PC-3 (cell line): ENCODE measurements at regions not wholly inside any gene's neighbourhood (a gene's known extent, or its start where the extent isn't known, plus 50 kb on each side); places are given as distances from the start of the nearest gene placed in this dataset.

Experiments used
- ATAC-seq: fragments of 200-7000 bp; cut with Tn5 transposase; 2 replicates; pipeline ENCODE4 v1.9.1; 2020; ENCODE audit warnings: mild to moderate bottlenecking, moderate library complexity
- BruUV-seq: library from RNA; stranded (reverse); fragments of 400-500 nt; replicated peaks from 2 replicates; lab custom pipeline; 2021; lab: Mats Ljungman, UMichigan
- CTCF ChIA-PET: fragments of 300-600 bp; sonication (Branson Sonifier 250); formaldehyde crosslinking; loops from one replicate; lab custom pipeline; 2022; ENCODE audit warnings: antibody characterized with exemption; lab: Charles Lee
- POLR2A ChIA-PET: fragments of 300-600 bp; sonication (Branson Sonifier 250); formaldehyde crosslinking; loops from one replicate; lab custom pipeline; 2022; ENCODE audit warnings: antibody characterized with exemption; ENCODE audit not compliant: unreplicated experiment; lab: Charles Lee
- DNase-seq: peaks from one replicate; pipeline ENCODE4 v3.0.0-alpha.2; 2015
- H2AFZ ChIP-seq: fragments of 300-600 bp; sonication (generic); 2 replicates; pipeline ENCODE4 v1.6.0; 2016; ENCODE audit warnings: antibody characterized with exemption, low read length
- H3F3A ChIP-seq: fragments of 300-600 bp; sonication (generic); one replicate; pipeline ENCODE4 v1.6.0; 2017; ENCODE audit warnings: antibody characterized with exemption, low read length, control low read depth, mild to moderate bottlenecking; ENCODE audit not compliant: unreplicated experiment
- H3K27ac ChIP-seq: fragments of 300-600 bp; sonication (generic); 2 replicates; pipeline ENCODE4 v1.5.1; 2016; ENCODE audit warnings: mild to moderate bottlenecking, low read length
- H3K27me3 ChIP-seq: fragments of 300-600 bp; sonication (generic); 2 replicates; pipeline ENCODE4 v1.6.1; 2016; ENCODE audit warnings: low read length, mixed read lengths
- H3K36me3 ChIP-seq: fragments of 300-600 bp; sonication (generic); 2 replicates; pipeline ENCODE4 v1.6.1; 2016; ENCODE audit warnings: low read depth, mixed run types, low read length, mixed read lengths
- H3K4me1 ChIP-seq: fragments of 300-600 bp; sonication (generic); 2 replicates; pipeline ENCODE4 v1.5.1; 2016; ENCODE audit warnings: low read length; ENCODE audit not compliant: insufficient read depth
- H3K4me2 ChIP-seq: fragments of 300-600 bp; sonication (generic); 2 replicates; pipeline ENCODE4 v1.6.0; 2016; ENCODE audit warnings: low read length
- H3K4me3 ChIP-seq: fragments of 300-600 bp; sonication (generic); 2 replicates; pipeline ENCODE4 v1.5.1; 2016; ENCODE audit warnings: mild to moderate bottlenecking, low read length, mixed read lengths
- H3K79me2 ChIP-seq: fragments of 300-600 bp; sonication (generic); 2 replicates; pipeline ENCODE4 v1.6.1; 2017; ENCODE audit warnings: low read length, mixed read lengths
- H3K9ac ChIP-seq: fragments of 300-600 bp; sonication (generic); 2 replicates; pipeline ENCODE4 v1.6.0; 2016; ENCODE audit warnings: mild to moderate bottlenecking, low read length
- H3K9me2 ChIP-seq: fragments of 300-600 bp; sonication (generic); replicated peaks from 2 replicates; pipeline ENCODE4 v1.6.1; 2016; ENCODE audit warnings: mixed run types, low read length, mixed read lengths
- H3K9me3 ChIP-seq: fragments of 300-600 bp; sonication (generic); 2 replicates; pipeline ENCODE4 v1.6.1; 2016; ENCODE audit warnings: low read length, mixed read lengths
- H4K20me1 ChIP-seq: fragments of 300-600 bp; sonication (generic); 2 replicates; pipeline ENCODE4 v1.6.1; 2016; ENCODE audit warnings: low read length, mixed read lengths
- EZH2 ChIP-seq: fragments of 300-600 bp; sonication (generic); IDR thresholded peaks from one replicate; pipeline ENCODE4 v1.6.1; 2017; ENCODE audit warnings: antibody characterized with exemption, mild to moderate bottlenecking, low read length; ENCODE audit not compliant: unreplicated experiment
- EZH2phosphoT487 ChIP-seq: fragments of 300-600 bp; sonication (generic); IDR thresholded peaks from 2 replicates; pipeline ENCODE4 v1.6.1; 2018; ENCODE audit warnings: mild to moderate bottlenecking, antibody characterized with exemption, low read length, borderline replicate concordance
- intact Hi-C: fragments of 100-400 bp; cut with micrococcal nuclease; formaldehyde crosslinking; loops from 2 replicates; pipeline ENCODE4 v1.9.0; 2023
- TF ChIP-seq, protein P1 (sequence below): fragments of 300-600 bp; sonication (generic); conservative IDR thresholded peaks from 2 replicates; pipeline ENCODE4 v1.5.1; 2017; ENCODE audit warnings: antibody characterized with exemption, low read depth, mild to moderate bottlenecking, low read length

DNA sequence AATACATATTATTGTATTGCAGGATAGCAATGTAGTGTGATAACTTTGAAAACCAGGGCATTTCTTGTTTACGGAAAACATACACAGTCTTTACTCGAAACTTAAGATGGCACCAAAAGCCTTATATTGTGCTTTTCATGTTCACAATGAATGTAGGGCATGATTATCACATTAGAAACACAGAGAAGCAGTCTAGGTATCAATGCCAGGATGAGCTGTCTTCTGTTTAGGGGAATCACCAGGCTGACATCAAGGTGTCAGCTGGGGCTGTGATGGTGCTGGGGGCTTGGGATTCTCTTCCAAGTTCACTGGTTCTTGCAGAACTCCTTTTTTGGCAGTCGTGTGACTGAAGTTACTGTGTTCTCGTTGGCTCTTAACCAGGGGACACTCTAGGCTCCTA, 1067.3 kb downstream of the FLRT2 start:
- Histone ChIP-seq H3K9me2 (no peaks in the 10 kb centered on the region), H3K36me3 (no peaks in the 10 kb centered on the region), H3K27me3 (no peaks in the 10 kb centered on the region), H4K20me1 (no peaks in the 10 kb centered on the region), H3K4me2 (no peak overlapping the region), H3F3A (no peaks in the 10 kb centered on the region), H3K27ac (no peak overlapping the region), H3K4me3 (no peak overlapping the region), H3K9ac (no peak overlapping the region), H3K79me2 (no peaks in the 10 kb centered on the region), H3K4me1 (no peaks in the 10 kb centered on the region), H2AFZ (no peak overlapping the region), H3K9me3 (0 out of 2 replicates have a peak, but pooled peaks cover 4% of the 10 kb centered on the region)
- TF ChIP-seq, protein P1, sequence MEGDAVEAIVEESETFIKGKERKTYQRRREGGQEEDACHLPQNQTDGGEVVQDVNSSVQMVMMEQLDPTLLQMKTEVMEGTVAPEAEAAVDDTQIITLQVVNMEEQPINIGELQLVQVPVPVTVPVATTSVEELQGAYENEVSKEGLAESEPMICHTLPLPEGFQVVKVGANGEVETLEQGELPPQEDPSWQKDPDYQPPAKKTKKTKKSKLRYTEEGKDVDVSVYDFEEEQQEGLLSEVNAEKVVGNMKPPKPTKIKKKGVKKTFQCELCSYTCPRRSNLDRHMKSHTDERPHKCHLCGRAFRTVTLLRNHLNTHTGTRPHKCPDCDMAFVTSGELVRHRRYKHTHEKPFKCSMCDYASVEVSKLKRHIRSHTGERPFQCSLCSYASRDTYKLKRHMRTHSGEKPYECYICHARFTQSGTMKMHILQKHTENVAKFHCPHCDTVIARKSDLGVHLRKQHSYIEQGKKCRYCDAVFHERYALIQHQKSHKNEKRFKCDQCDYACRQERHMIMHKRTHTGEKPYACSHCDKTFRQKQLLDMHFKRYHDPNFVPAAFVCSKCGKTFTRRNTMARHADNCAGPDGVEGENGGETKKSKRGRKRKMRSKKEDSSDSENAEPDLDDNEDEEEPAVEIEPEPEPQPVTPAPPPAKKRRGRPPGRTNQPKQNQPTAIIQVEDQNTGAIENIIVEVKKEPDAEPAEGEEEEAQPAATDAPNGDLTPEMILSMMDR: no peak
- no peak for TF ChIP-seq EZH2phosphoT487
- TF ChIP-seq EZH2: no peak
- intact Hi-C loops: no loop called here
- BruUV-seq: no TSS peak
- no peak for ATAC-seq
- ChIA-PET POLR2A (no interaction called here), CTCF (no interaction called here)
- DNase-seq: no peak

DNA sequence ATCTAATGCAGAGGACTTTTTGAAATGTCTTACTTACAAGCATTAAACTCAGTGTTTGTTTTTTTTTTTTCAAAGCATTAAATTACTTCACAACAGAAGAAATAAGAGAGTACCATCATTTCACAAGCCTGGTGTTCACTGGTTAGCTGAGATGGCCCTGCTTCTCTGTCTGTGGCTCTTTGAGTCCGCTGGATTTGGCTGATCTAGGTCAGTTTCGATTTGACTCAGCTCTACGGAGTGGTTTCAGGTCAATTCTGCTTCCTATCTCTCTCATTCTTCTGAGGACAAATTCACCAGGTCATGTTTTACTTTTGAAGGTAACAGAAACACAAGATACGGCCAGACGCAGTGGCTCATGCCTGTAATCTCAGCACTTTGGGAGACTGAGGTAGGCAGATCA, 1066.1 kb downstream of the FLRT2 start:
- no peak for ATAC-seq
- Histone ChIP-seq H3K4me1 (no peaks in the 10 kb centered on the region), H3K9me2 (no peaks in the 10 kb centered on the region), H3K36me3 (no peaks in the 10 kb centered on the region), H4K20me1 (no peaks in the 10 kb centered on the region), H3K27ac (no peak overlapping the region), H2AFZ (no peak overlapping the region), H3K27me3 (no peaks in the 10 kb centered on the region), H3F3A (no peaks in the 10 kb centered on the region), H3K9me3 (no peaks in the 10 kb centered on the region), H3K9ac (no peak overlapping the region), H3K4me3 (no peak overlapping the region), H3K4me2 (no peak overlapping the region), H3K79me2 (no peaks in the 10 kb centered on the region)
- POLR2A ChIA-PET: interaction anchor here (0.6 kb wide), 1 partner anchor 62 kb away, joined by 3 read pairs; no protein-coding TSS in a partner anchor
- intact Hi-C loops: no loop called here
- no peak for DNase-seq
- TF ChIP-seq, protein P1: no peak
- no peak for TF ChIP-seq EZH2
- TF ChIP-seq EZH2phosphoT487: no peak
- CTCF ChIA-PET: no interaction called here
- BruUV-seq: no TSS peak

DNA sequence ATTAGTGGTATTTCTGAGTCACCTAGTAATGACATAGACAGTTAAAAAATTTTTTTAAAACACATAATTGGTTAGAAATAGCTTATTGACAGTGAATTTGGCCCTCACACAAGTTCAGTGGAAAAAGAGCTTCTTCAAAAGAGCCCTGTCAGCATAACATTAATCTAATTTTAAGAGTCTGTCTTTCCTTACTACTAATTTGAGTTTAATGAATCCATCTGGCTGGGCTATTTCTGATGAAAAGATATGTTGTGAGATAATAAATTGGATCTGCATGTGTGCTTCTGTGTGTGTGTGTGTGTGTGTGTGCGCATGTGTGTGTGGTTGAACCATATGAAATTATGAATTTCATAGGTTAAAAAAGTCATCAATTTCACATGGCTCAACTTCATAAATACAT, 1045.2 kb downstream of the FLRT2 start:
- Histone ChIP-seq H3K4me3 (no peak overlapping the region), H3K27me3 (no peaks in the 10 kb centered on the region), H3K27ac (no peak overlapping the region), H3K36me3 (no peaks in the 10 kb centered on the region), H3K4me2 (0 out of 2 replicates have a peak overlapping the region, but pooled peaks have one; percentile 25), H3K9me3 (no peaks in the 10 kb centered on the region), H3F3A (no peaks in the 10 kb centered on the region), H2AFZ (no peak overlapping the region), H3K9ac (no peak overlapping the region), H4K20me1 (no peaks in the 10 kb centered on the region), H3K9me2 (no peaks in the 10 kb centered on the region), H3K4me1 (no peaks in the 10 kb centered on the region), H3K79me2 (no peaks in the 10 kb centered on the region)
- CTCF ChIA-PET: no interaction called here
- intact Hi-C loops: no loop called here
- ATAC-seq (no peak), DNase-seq (no peak)
- no TSS peak for BruUV-seq
- TF ChIP-seq EZH2 (no peak), EZH2phosphoT487 (no peak)
- TF ChIP-seq, protein P1: no peak
- POLR2A ChIA-PET: no interaction called here
